GM23338 (cell line): ENCODE measurements at regions not wholly inside any gene's neighbourhood (a gene's known extent, or its start where the extent isn't known, plus 50 kb on each side); places are given as distances from the start of the nearest gene placed in this dataset.

ENCODE experiments used
- ATAC-seq: fragments of 200-7000 bp; cut with Tn5 transposase; 3 replicates; pipeline ENCODE4 v1.9.1; 2020
- DNase-seq: peaks from one replicate; pipeline ENCODE4 v3.0.0-alpha.2; 2015; ENCODE audit warnings: low spot score
- H2AFZ ChIP-seq: fragments of 200-600 bp; sonication (generic); 2 replicates; pipeline ENCODE4 v1.8.0; 2016; ENCODE audit warnings: antibody characterized with exemption, mild to moderate bottlenecking, moderate library complexity
- H3F3A ChIP-seq: fragments of 200-600 bp; sonication (generic); replicated peaks from 2 replicates; pipeline ENCODE4 v1.8.0; 2017; ENCODE audit warnings: antibody characterized with exemption, mixed run types, low read depth
- H3K27ac ChIP-seq: fragments of 200-600 bp; sonication (generic); 2 replicates; pipeline ENCODE4 v1.6.1; 2016; ENCODE audit warnings: low read depth
- H3K27me3 ChIP-seq: fragments of 200-600 bp; sonication (generic); 2 replicates; pipeline ENCODE4 v1.8.0; 2016; ENCODE audit warnings: mild to moderate bottlenecking, mixed run types, moderate library complexity; ENCODE audit not compliant: insufficient read depth
- H3K36me3 ChIP-seq: fragments of 200-600 bp; sonication (generic); 2 replicates; pipeline ENCODE4 v1.8.0; 2016; ENCODE audit warnings: mild to moderate bottlenecking; ENCODE audit not compliant: insufficient read depth
- H3K4me1 ChIP-seq: fragments of 200-600 bp; sonication (generic); 2 replicates; pipeline ENCODE4 v1.8.0; 2016; ENCODE audit warnings: mild to moderate bottlenecking, moderate library complexity; ENCODE audit not compliant: insufficient read depth
- H3K4me2 ChIP-seq: fragments of 200-600 bp; sonication (generic); 2 replicates; pipeline ENCODE4 v1.7.1; 2017; ENCODE audit warnings: mixed run types
- H3K4me3 ChIP-seq: fragments of 200-600 bp; sonication (generic); 2 replicates; pipeline ENCODE4 v1.6.1; 2016; ENCODE audit warnings: mixed run types
- H3K79me2 ChIP-seq: fragments of 200-600 bp; sonication (generic); replicated peaks from 2 replicates; pipeline ENCODE4 v1.8.0; 2017; ENCODE audit warnings: mild to moderate bottlenecking; ENCODE audit not compliant: insufficient read depth
- H3K9me2 ChIP-seq: fragments of 200-600 bp; sonication (generic); 2 replicates; pipeline ENCODE4 v1.8.0; 2017; ENCODE audit not compliant: insufficient read depth
- H4K20me1 ChIP-seq: fragments of 200-600 bp; sonication (generic); replicated peaks from 2 replicates; pipeline ENCODE4 v1.8.0; 2017; ENCODE audit warnings: mild to moderate bottlenecking; ENCODE audit not compliant: insufficient read depth
- H3K27ac Mint-ChIP-seq: 2 replicates; pipeline ENCODE4 v1.8.0; 2020; ENCODE audit warnings: inconsistent platforms, mild to moderate bottlenecking, moderate library complexity, mixed read lengths
- H3K27me3 Mint-ChIP-seq: 3 replicates; pipeline ENCODE4 v1.8.0; 2022; ENCODE audit warnings: low read depth, mild to moderate bottlenecking, moderate library complexity, mixed read lengths, inconsistent platforms; ENCODE audit not compliant: insufficient read depth, poor library complexity
- H3K36me3 Mint-ChIP-seq: 3 replicates; pipeline ENCODE4 v1.8.0; 2021; ENCODE audit warnings: low read depth, mild to moderate bottlenecking, inconsistent platforms, moderate library complexity, mixed read lengths
- H3K4me1 Mint-ChIP-seq: 3 replicates; pipeline ENCODE4 v1.8.0; 2020; ENCODE audit warnings: mild to moderate bottlenecking, inconsistent platforms, mixed read lengths
- H3K4me3 Mint-ChIP-seq: 3 replicates; pipeline ENCODE4 v1.8.0; 2021; ENCODE audit warnings: moderate library complexity, mild to moderate bottlenecking, inconsistent platforms, mixed read lengths
- H3K9me3 Mint-ChIP-seq: 3 replicates; pipeline ENCODE4 v1.8.0; 2020; ENCODE audit warnings: moderate library complexity, mild to moderate bottlenecking, inconsistent platforms, mixed read lengths
- CREB1 ChIP-seq: fragments of 250-450 bp; sonication (Bioruptor Pico); IDR thresholded peaks from 2 replicates; pipeline ENCODE4 v1.5.0; 2020; ENCODE audit warnings: low read depth, mild to moderate bottlenecking, moderate library complexity
- CTCF ChIP-seq, 2 experiments: fragments of 200-600 bp in 1 of 2; sonication (generic) in 1 of 2; conservative IDR thresholded peaks; 2 replicates each; pipeline versions ENCODE4 v1.5.1 to v1.6.1; 2016 to 2017; ENCODE audit warnings: antibody characterized with exemption in 2 of 2, low read depth in 2 of 2, mild to moderate bottlenecking in 2 of 2, moderate library complexity in 1 of 2
- ETS1 ChIP-seq: IDR thresholded peaks from 2 replicates; pipeline ENCODE4 v1.6.1; 2016; ENCODE audit warnings: antibody characterized with exemption
- EZH2 ChIP-seq: fragments of 200-600 bp; sonication (generic); IDR thresholded peaks from one replicate; pipeline ENCODE4 v1.8.0; 2017; ENCODE audit warnings: antibody characterized with exemption, mild to moderate bottlenecking, low read depth; ENCODE audit not compliant: unreplicated experiment
- EZH2phosphoT487 ChIP-seq: fragments of 200-600 bp; sonication (generic); IDR thresholded peaks from one replicate; pipeline ENCODE4 v1.8.1; 2018; ENCODE audit warnings: antibody characterized with exemption; ENCODE audit not compliant: unreplicated experiment
- JUNB ChIP-seq: IDR thresholded peaks from one replicate; pipeline ENCODE4 v1.6.1; 2016; ENCODE audit warnings: antibody characterized with exemption; ENCODE audit not compliant: unreplicated experiment
- NANOG ChIP-seq: IDR thresholded peaks from 2 replicates; pipeline ENCODE4 v1.6.1; 2016; ENCODE audit warnings: antibody characterized with exemption, borderline replicate concordance
- POLR2AphosphoS5 ChIP-seq: IDR thresholded peaks from 2 replicates; pipeline ENCODE4 v1.6.1; 2016; ENCODE audit warnings: antibody characterized with exemption, low read depth
- REST ChIP-seq: IDR thresholded peaks from one replicate; pipeline ENCODE4 v1.6.1; 2018; ENCODE audit warnings: antibody characterized with exemption; ENCODE audit not compliant: unreplicated experiment
- STAT1 ChIP-seq: IDR thresholded peaks from one replicate; pipeline ENCODE4 v1.6.1; 2016; ENCODE audit warnings: antibody characterized with exemption; ENCODE audit not compliant: unreplicated experiment
- ZNF114 ChIP-seq: fragments of 250-450 bp; sonication (Bioruptor Pico); IDR thresholded peaks from 2 replicates; pipeline ENCODE4 v1.5.0; 2020; ENCODE audit warnings: mild to moderate bottlenecking, moderate library complexity
- ZNF331 ChIP-seq: fragments of 250-450 bp; sonication (Bioruptor Pico); IDR thresholded peaks from 2 replicates; pipeline ENCODE4 v1.5.0; 2020; ENCODE audit warnings: low read depth, mild to moderate bottlenecking, moderate library complexity

GRCh38 chr7:130868139-130868538 is 134.1 kb upstream of the KLF14 start:
- H3K4me1 Mint-ChIP-seq = peaks cover 3% of the 10 kb centered on the region; the same call in 1 of the 3 replicates
- H3K4me3 Mint-ChIP-seq = no peak overlapping the region
- TF ChIP-seq ZNF114 (no peak), EZH2 (no peak), STAT1 (no peak), NANOG (no peak), ZNF331 (CRISPR knock-in tag) (no peak), CREB1 (no peak)
- Histone ChIP-seq H4K20me1 (peaks cover 6% of the 10 kb centered on the region; the same call in 1 of the 2 replicates), H3K36me3 (no peaks in the 10 kb centered on the region), H3F3A (no peaks in the 10 kb centered on the region), H3K79me2 (no peaks in the 10 kb centered on the region), H3K27ac (no peak overlapping the region), H2AFZ (no peak overlapping the region), H3K9me2 (peaks cover 5% of the 10 kb centered on the region; the same call in 1 of the 2 replicates), H3K4me3 (no peak overlapping the region), H3K4me2 (no peak overlapping the region), H3K4me1 (no peaks in the 10 kb centered on the region), H3K27me3 (no peaks in the 10 kb centered on the region)
- H3K9me3 Mint-ChIP-seq = no peaks in the 10 kb centered on the region
- DNase-seq (no peak), ATAC-seq (no peak)
- H3K27me3 Mint-ChIP-seq = peaks cover 1% of the 10 kb centered on the region
- no peak overlapping the region for H3K27ac Mint-ChIP-seq
- H3K36me3 Mint-ChIP-seq = no peaks in the 10 kb centered on the region

GRCh38 chr7:130869918-130870317 is 135.9 kb upstream of the KLF14 start:
- H3K79me2 ChIP-seq = no peaks in the 10 kb centered on the region
- Mint-ChIP-seq H3K27me3 (peaks cover 4% of the 10 kb centered on the region), H3K4me3 (no peak overlapping the region), H3K36me3 (no peaks in the 10 kb centered on the region), H3K4me1 (peaks cover 9% of the 10 kb centered on the region), H3K27ac (no peak overlapping the region), H3K9me3 (no peaks in the 10 kb centered on the region)
- H3K4me1 ChIP-seq = no peaks in the 10 kb centered on the region; the same call in 1 of the 2 replicates
- ATAC-seq (no peak), DNase-seq (no peak)
- no peaks in the 10 kb centered on the region for H3K36me3 ChIP-seq
- H3F3A ChIP-seq = no peaks in the 10 kb centered on the region
- H3K4me3 ChIP-seq = no peak overlapping the region
- peaks cover 6% of the 10 kb centered on the region; the same call in 1 of the 2 replicates for H4K20me1 ChIP-seq
- H3K9me2 ChIP-seq = no peaks in the 10 kb centered on the region
- H3K27ac ChIP-seq = no peak overlapping the region
- H3K4me2 ChIP-seq = no peak overlapping the region
- no peak overlapping the region for H2AFZ ChIP-seq
- H3K27me3 ChIP-seq = no peaks in the 10 kb centered on the region
- TF ChIP-seq REST = no peak
- TF ChIP-seq ETS1 = no peak
- no peak for TF ChIP-seq CREB1
- no peak for TF ChIP-seq EZH2
- no peak for TF ChIP-seq ZNF331 (CRISPR knock-in tag)
- no peak for TF ChIP-seq STAT1
- no peak for TF ChIP-seq POLR2AphosphoS5
- no peak for TF ChIP-seq JUNB
- TF ChIP-seq NANOG = no peak
- no peak for TF ChIP-seq EZH2phosphoT487
- no peak for TF ChIP-seq ZNF114
- TF ChIP-seq CTCF (conservative IDR thresholded peaks at IDR 0.05; ENCODE audit: low read depth in 2 of 2) = no peak
